ENCODE measurements at regions not wholly inside any gene's neighbourhood (a gene's known extent, or its start where the extent isn't known, plus 50 kb on each side); places are given as distances from the start of the nearest gene placed in this dataset.

DNA sequence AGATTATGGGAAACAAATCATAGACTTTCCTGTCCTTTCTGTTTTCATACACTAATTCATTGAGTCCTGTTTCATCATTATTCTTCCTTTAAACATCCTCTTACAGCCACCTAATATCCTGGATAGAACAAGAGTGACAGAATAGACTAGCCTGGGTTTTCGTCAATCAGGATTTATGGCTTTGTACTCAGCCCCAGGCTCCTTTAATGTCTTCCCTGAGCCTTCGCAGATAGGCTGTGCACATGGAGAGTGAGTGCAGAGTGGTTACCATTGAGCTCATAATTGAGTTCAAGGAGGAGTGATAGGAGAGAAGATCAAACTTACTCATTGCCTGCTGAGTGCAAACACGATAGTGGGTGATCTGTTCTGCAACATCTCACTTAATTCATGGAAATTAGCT, 304.9 kb downstream of the TDRD3 start:
- Mint-ChIP-seq H3K27ac (no peak overlapping the region), H3K27me3 (no peaks in the 10 kb centered on the region), H3K4me3 (no peak overlapping the region), H3K36me3 (ENCODE audit: low read depth) (no peaks in the 10 kb centered on the region), H3K4me1 (ENCODE audit: low read depth) (no peaks in the 10 kb centered on the region), H3K9me3 (peaks cover 5% of the 10 kb centered on the region)
- Histone ChIP-seq H3K36me3 (ENCODE audit: insufficient read depth, low read length) (no peaks in the 10 kb centered on the region), H3K27ac (ENCODE audit: low read depth in 1 of 2, low read length in 2 of 2) (no peak overlapping the region), H3K4me1 (ENCODE audit: insufficient read depth, low read length) (no peaks in the 10 kb centered on the region), H3K27me3 (ENCODE audit: control insufficient read depth in 1 of 2, insufficient read depth in 2 of 2, low read length in 2 of 2) (no peaks in the 10 kb centered on the region), H3K9me3 (ENCODE audit: control insufficient read depth in 1 of 2, insufficient read depth in 1 of 2, low read length in 2 of 2) (no peaks in the 10 kb centered on the region), H3K4me3 (ENCODE audit: low read length) (no peak overlapping the region)
- ChIA-PET CTCF (interaction anchor here (0.8 kb wide), 1 partner anchor 11 kb away, joined by 4 read pairs; no protein-coding TSS in a partner anchor), POLR2A (no interaction called here)
- TF ChIP-seq, protein P1, sequence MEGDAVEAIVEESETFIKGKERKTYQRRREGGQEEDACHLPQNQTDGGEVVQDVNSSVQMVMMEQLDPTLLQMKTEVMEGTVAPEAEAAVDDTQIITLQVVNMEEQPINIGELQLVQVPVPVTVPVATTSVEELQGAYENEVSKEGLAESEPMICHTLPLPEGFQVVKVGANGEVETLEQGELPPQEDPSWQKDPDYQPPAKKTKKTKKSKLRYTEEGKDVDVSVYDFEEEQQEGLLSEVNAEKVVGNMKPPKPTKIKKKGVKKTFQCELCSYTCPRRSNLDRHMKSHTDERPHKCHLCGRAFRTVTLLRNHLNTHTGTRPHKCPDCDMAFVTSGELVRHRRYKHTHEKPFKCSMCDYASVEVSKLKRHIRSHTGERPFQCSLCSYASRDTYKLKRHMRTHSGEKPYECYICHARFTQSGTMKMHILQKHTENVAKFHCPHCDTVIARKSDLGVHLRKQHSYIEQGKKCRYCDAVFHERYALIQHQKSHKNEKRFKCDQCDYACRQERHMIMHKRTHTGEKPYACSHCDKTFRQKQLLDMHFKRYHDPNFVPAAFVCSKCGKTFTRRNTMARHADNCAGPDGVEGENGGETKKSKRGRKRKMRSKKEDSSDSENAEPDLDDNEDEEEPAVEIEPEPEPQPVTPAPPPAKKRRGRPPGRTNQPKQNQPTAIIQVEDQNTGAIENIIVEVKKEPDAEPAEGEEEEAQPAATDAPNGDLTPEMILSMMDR (IDR thresholded peaks at IDR 0.05), result no peak
- intact Hi-C loops (cut with DNase I, micrococcal nuclease), result no loop called here
- DNase-seq (no peak), ATAC-seq (ENCODE audit: poor library complexity) (no peak)

DNA sequence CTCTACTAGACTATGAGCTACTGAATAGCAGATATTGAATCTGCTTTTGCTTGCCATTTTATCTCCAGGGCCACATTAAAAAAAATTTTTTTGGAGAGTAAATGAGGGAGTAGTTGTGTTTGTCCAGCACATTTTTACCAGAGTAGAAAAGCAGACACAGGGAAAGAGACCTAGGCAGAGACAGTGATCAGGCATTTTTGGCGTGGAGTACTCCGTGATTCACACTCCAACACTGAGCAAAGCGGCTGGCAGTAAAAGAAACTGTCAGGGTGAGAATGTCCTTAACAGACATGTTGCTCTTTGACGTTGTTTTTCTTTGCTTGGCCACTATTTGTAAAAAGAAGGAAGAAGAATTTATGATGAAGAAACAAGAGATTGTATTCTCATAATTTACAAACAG, 304.0 kb downstream of the TDRD3 start:
- no peak overlapping the region for H3K27ac ChIP-seq (ENCODE audit: low read depth in 1 of 2, low read length in 2 of 2)
- no peak overlapping the region for H3K27ac Mint-ChIP-seq
- peaks cover 5% of the 10 kb centered on the region for H3K9me3 Mint-ChIP-seq
- no peaks in the 10 kb centered on the region for H3K4me1 Mint-ChIP-seq (ENCODE audit: low read depth)
- TF ChIP-seq, protein P1 (IDR thresholded peaks at IDR 0.05), result no peak
- no peak for DNase-seq
- no peaks in the 10 kb centered on the region for H3K36me3 Mint-ChIP-seq (ENCODE audit: low read depth)
- no peaks in the 10 kb centered on the region for H3K27me3 Mint-ChIP-seq
- POLR2A ChIA-PET, result no interaction called here
- H3K4me3 ChIP-seq (ENCODE audit: low read length), result no peak overlapping the region
- H3K27me3 ChIP-seq (ENCODE audit: control insufficient read depth in 1 of 2, insufficient read depth in 2 of 2, low read length in 2 of 2), result no peaks in the 10 kb centered on the region
- H3K4me1 ChIP-seq (ENCODE audit: insufficient read depth, low read length), result no peaks in the 10 kb centered on the region
- H3K9me3 ChIP-seq (ENCODE audit: control insufficient read depth in 1 of 2, insufficient read depth in 1 of 2, low read length in 2 of 2), result no peaks in the 10 kb centered on the region
- H3K4me3 Mint-ChIP-seq, result no peak overlapping the region
- intact Hi-C loops (cut with DNase I, micrococcal nuclease), result no loop called here
- no peaks in the 10 kb centered on the region for H3K36me3 ChIP-seq (ENCODE audit: insufficient read depth, low read length)
- CTCF ChIA-PET, result interaction anchor here (0.8 kb wide), 1 partner anchor 10 kb away, joined by 4 read pairs; no protein-coding TSS in a partner anchor
- ATAC-seq (ENCODE audit: poor library complexity), result no peak

DNA sequence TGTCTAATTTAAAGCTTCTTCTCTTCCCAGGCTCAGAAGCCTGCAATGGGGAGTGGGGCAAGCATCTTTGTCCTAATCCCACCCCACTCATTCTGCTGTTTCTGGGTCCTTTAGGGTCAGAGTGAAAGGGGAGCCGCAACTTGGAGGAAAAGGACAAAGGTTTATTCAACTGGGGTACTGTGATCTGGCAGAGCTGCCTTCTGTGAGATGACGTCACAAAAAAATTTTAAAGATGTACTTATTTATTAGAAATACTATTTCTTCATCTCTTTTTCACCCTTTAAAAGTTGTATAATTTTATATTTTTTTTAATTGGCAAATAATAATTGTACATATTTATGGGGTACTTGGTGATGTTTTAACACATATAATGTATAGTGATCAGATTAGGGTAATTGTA, 302.6 kb downstream of the TDRD3 start:
- CTCF ChIA-PET, result no interaction called here

More for the DNA sequence above, 302.6 kb downstream of the TDRD3 start:
- H3K9me3 ChIP-seq (ENCODE audit: control insufficient read depth in 1 of 2, insufficient read depth in 1 of 2, low read length in 2 of 2), result no peaks in the 10 kb centered on the region
- peaks cover 2% of the 10 kb centered on the region for H3K9me3 Mint-ChIP-seq
- no peaks in the 10 kb centered on the region for H3K4me1 ChIP-seq (ENCODE audit: insufficient read depth, low read length)
- no peak overlapping the region for H3K4me3 Mint-ChIP-seq
- no peak overlapping the region for H3K27ac Mint-ChIP-seq
- TF ChIP-seq, protein P1 (IDR thresholded peaks at IDR 0.05), result no peak
- POLR2A ChIA-PET, result no interaction called here
- H3K4me3 ChIP-seq (ENCODE audit: low read length), result no peak overlapping the region
- H3K27me3 ChIP-seq (ENCODE audit: control insufficient read depth in 1 of 2, insufficient read depth in 2 of 2, low read length in 2 of 2), result no peaks in the 10 kb centered on the region
- H3K36me3 Mint-ChIP-seq (ENCODE audit: low read depth), result no peaks in the 10 kb centered on the region
- no peaks in the 10 kb centered on the region for H3K4me1 Mint-ChIP-seq (ENCODE audit: low read depth)
- DNase-seq (no peak), ATAC-seq (ENCODE audit: poor library complexity) (no peak)
- no peak overlapping the region for H3K27ac ChIP-seq (ENCODE audit: low read depth in 1 of 2, low read length in 2 of 2)
- intact Hi-C loops (cut with DNase I, micrococcal nuclease), result no loop called here
- no peaks in the 10 kb centered on the region for H3K36me3 ChIP-seq (ENCODE audit: insufficient read depth, low read length)
- H3K27me3 Mint-ChIP-seq, result no peaks in the 10 kb centered on the region
